Panc1 (cell line): ENCODE measurements at regions not wholly inside any gene's neighbourhood (a gene's known extent, or its start where the extent isn't known, plus 50 kb on each side); places are given as distances from the start of the nearest gene placed in this dataset.
"Not testable (repeated sequence)": the region's sequence is repeated elsewhere in the genome, so short reads cannot be mapped to it uniquely, and the experiment has no call there.

Experiments used
- ATAC-seq: fragments of 200-7000 bp; cut with Tn5 transposase; 2 replicates; pipeline ENCODE4 v1.9.1; 2020; ENCODE audit warnings: mild to moderate bottlenecking, moderate library complexity
- BruUV-seq: library from RNA; stranded (reverse); fragments of 400-500 nt; replicated peaks from 2 replicates; lab custom pipeline; 2021; lab: Mats Ljungman, UMichigan
- CTCF ChIA-PET: fragments of 300-600 bp; sonication (Branson Sonifier 250); formaldehyde crosslinking; loops from one replicate; lab custom pipeline; 2022; ENCODE audit warnings: antibody characterized with exemption; lab: Charles Lee
- POLR2A ChIA-PET: fragments of 300-600 bp; sonication (Branson Sonifier 250); formaldehyde crosslinking; loops from one replicate; lab custom pipeline; 2022; ENCODE audit warnings: antibody characterized with exemption; lab: Charles Lee
- DNase-seq: peaks from one replicate; pipeline ENCODE4 v3.0.0-alpha.2; 2010; ENCODE audit warnings: low read depth, low spot score
- H3K27ac ChIP-seq: 2 replicates; pipeline ENCODE4 v1.5.1; 2011; ENCODE audit warnings: mild to moderate bottlenecking, low read length, inconsistent platforms
- H3K27me3 ChIP-seq: fragments of 200-500 bp; sonication (Bioruptor generic); 2 replicates; pipeline ENCODE4 v1.6.0; 2014; ENCODE audit warnings: low read length, inconsistent platforms; ENCODE audit not compliant: control insufficient read depth, insufficient read depth
- H3K36me3 ChIP-seq: fragments of 200-500 bp; sonication (Bioruptor generic); 2 replicates; pipeline ENCODE4 v1.5.1; 2014; ENCODE audit warnings: inconsistent platforms, mild to moderate bottlenecking, low read length, moderate library complexity; ENCODE audit not compliant: control insufficient read depth, insufficient read depth
- H3K4me1 ChIP-seq: 2 replicates; pipeline ENCODE4 v1.5.1; 2011; ENCODE audit warnings: inconsistent platforms, mild to moderate bottlenecking, low read length, moderate library complexity; ENCODE audit not compliant: control insufficient read depth, insufficient read depth
- H3K4me3 ChIP-seq, 2 experiments: 2 replicates each; pipeline ENCODE4 v1.5.1; 2011 to 2012; ENCODE audit warnings: low read depth in 2 of 2, low read length in 2 of 2, mild to moderate bottlenecking in 2 of 2, inconsistent platforms in 1 of 2, moderate library complexity in 1 of 2
- H3K9me3 ChIP-seq: fragments of 200-500 bp; sonication (Bioruptor generic); 2 replicates; pipeline ENCODE4 v1.5.1; 2014; ENCODE audit warnings: low read depth, mild to moderate bottlenecking, inconsistent platforms, low read length, moderate library complexity; ENCODE audit not compliant: control insufficient read depth, insufficient read depth
- CTCF ChIP-seq: fragments of 450-650 bp; IDR thresholded peaks from 2 replicates; pipeline ENCODE4 v1.5.1; 2017; ENCODE audit warnings: mild to moderate bottlenecking
- POLR2AphosphoS5 ChIP-seq: IDR thresholded peaks from 2 replicates; pipeline ENCODE4 v1.6.1; 2012; ENCODE audit warnings: mild to moderate bottlenecking, low read depth, low read length, moderate library complexity
- REST ChIP-seq, 2 experiments: IDR thresholded peaks; 2 replicates each; pipeline ENCODE4 v1.6.1; 2011 to 2012; ENCODE audit warnings: low read depth in 2 of 2, control low read depth in 1 of 2, low read length in 1 of 2, mild to moderate bottlenecking in 1 of 2, moderate library complexity in 1 of 2; ENCODE audit not compliant: insufficient read depth in 1 of 2
- SIN3A ChIP-seq: IDR thresholded peaks from 2 replicates; pipeline ENCODE4 v1.6.1; 2012; ENCODE audit warnings: low read depth, mild to moderate bottlenecking, low read length, moderate library complexity, borderline replicate concordance; ENCODE audit not compliant: insufficient read depth
- TCF7L2 ChIP-seq: IDR thresholded peaks from 2 replicates; pipeline ENCODE4 v1.6.1; 2011; ENCODE audit warnings: mild to moderate bottlenecking, low read depth, low read length, inconsistent platforms
- in situ Hi-C: cut with HindIII; loops from 2 replicates; pipeline ENCODE4 v1.10.0; 2016; ENCODE audit warnings: low sequenced_read_pairs, low pct_unique_long_range_greater_than_20kb
- intact Hi-C: fragments of 100-400 bp; cut with micrococcal nuclease; formaldehyde crosslinking; loops from one replicate; pipeline ENCODE4 v1.10.0; 2022; ENCODE audit not compliant: unreplicated experiment

- BruUV-seq: no TSS peak
- Histone ChIP-seq H3K27me3 (no peaks in the 10 kb centered on the region), H3K36me3 (no peaks in the 10 kb centered on the region), H3K27ac (no peak overlapping the region), H3K9me3 (no peaks in the 10 kb centered on the region), H3K4me1 (no peaks in the 10 kb centered on the region), H3K4me3 (no peak overlapping the region)
- TF ChIP-seq SIN3A (no peak), REST (IDR thresholded peaks at IDR 0.05; ENCODE audit: insufficient read depth in 1 of 2, low read depth in 2 of 2, low read length in 1 of 2) (no peak), CTCF (no peak), POLR2AphosphoS5 (no peak), TCF7L2 (no peak)
- POLR2A ChIA-PET: no interaction called here
- CTCF ChIA-PET: no interaction called here
- ATAC-seq: no peak
- DNase-seq: no peak
- in situ Hi-C loops (no loop called here), intact Hi-C loops (no loop called here)
Measured at GRCh38 chr18:73677450-73677849, 470.2 kb downstream of the FBXO15 start.

GRCh38 chr18:73674125-73674865 is 473.3 kb downstream of the FBXO15 start:
- no peaks in the 10 kb centered on the region for H3K4me1 ChIP-seq
- in situ Hi-C loops (no loop called here), intact Hi-C loops (no loop called here)
- TF ChIP-seq CTCF: no peak
- no peak for TF ChIP-seq REST (IDR thresholded peaks at IDR 0.05; ENCODE audit: insufficient read depth in 1 of 2, low read depth in 2 of 2, low read length in 1 of 2)
- TF ChIP-seq SIN3A: no peak
- TF ChIP-seq POLR2AphosphoS5: no peak
- no peak for TF ChIP-seq TCF7L2
- no peaks in the 10 kb centered on the region for H3K9me3 ChIP-seq
- ChIA-PET CTCF (no interaction called here), POLR2A (no interaction called here)
- ATAC-seq (no peak), DNase-seq (no peak)
- no peaks in the 10 kb centered on the region for H3K27me3 ChIP-seq
- no peak overlapping the region for H3K27ac ChIP-seq
- H3K36me3 ChIP-seq: no peaks in the 10 kb centered on the region
- no peak overlapping the region for H3K4me3 ChIP-seq
- BruUV-seq: no TSS peak

- ATAC-seq, H3K36me3 ChIP-seq, H3K27me3 ChIP-seq, DNase-seq, BruUV-seq, H3K4me1 ChIP-seq, POLR2A ChIA-PET, H3K9me3 ChIP-seq, H3K4me3 ChIP-seq, CTCF ChIA-PET, in situ Hi-C loops, H3K27ac ChIP-seq, intact Hi-C loops: not testable (repeated sequence)
Measured at GRCh38 chr18:73671480-73671879, 476.2 kb downstream of the FBXO15 start.
